ENCODE measurements at regions not wholly inside any gene's neighbourhood (a gene's known extent, or its start where the extent isn't known, plus 50 kb on each side); places are given as distances from the start of the nearest gene placed in this dataset.

GRCh38 chr4:111960241-111960667 lies 185.0 kb upstream of the FAM241A start:
- TF ChIP-seq EZH2 (IDR thresholded peaks at IDR 0.05; ENCODE audit: borderline replicate concordance, low read depth, low read length, severe bottlenecking) = no peak
- no peak for TF ChIP-seq POLR2A (IDR thresholded peaks at IDR 0.05; ENCODE audit: low read depth, low read length)
- TF ChIP-seq CTCF (IDR thresholded peaks at IDR 0.05; ENCODE audit: extremely low read depth in 1 of 2, insufficient read depth in 1 of 2, low read depth in 1 of 2, low read length in 2 of 2) = no peak
- TF ChIP-seq POLR2AphosphoS5 (IDR thresholded peaks at IDR 0.05; ENCODE audit: insufficient read depth, low read depth, low read length) = no peak
- no peak for TF ChIP-seq MYC (IDR thresholded peaks at IDR 0.05; ENCODE audit: low read depth, low read length)

Data from endothelial cell of umbilical vein (primary cell).